ENCODE measurements at regions not wholly inside any gene's neighbourhood (a gene's known extent, or its start where the extent isn't known, plus 50 kb on each side); places are given as distances from the start of the nearest gene placed in this dataset.

GRCh38 chr10:60575105-60575504 lies 185.4 kb upstream of the ANK3 start:
- no peak for TF ChIP-seq CTCF (IDR thresholded peaks at IDR 0.05 in 8 of 11, conservative IDR thresholded peaks at IDR 0.05 in 3 of 11)
- TF ChIP-seq POLR2A (IDR thresholded peaks at IDR 0.05), result no peak

All from spleen (tissue), 7 donors.